GM18951 (cell line): ENCODE measurements at regions not wholly inside any gene's neighbourhood (a gene's known extent, or its start where the extent isn't known, plus 50 kb on each side); places are given as distances from the start of the nearest gene placed in this dataset.
"Not testable (repeated sequence)": the region's sequence is repeated elsewhere in the genome, so short reads cannot be mapped to it uniquely, and the experiment has no call there.

ENCODE experiments used
- POLR2A ChIP-seq: IDR thresholded peaks from 4 replicates; pipeline ENCODE4 v1.6.1; 2011; ENCODE audit warnings: mild to moderate bottlenecking; ENCODE audit not compliant: insufficient read length, insufficient read depth; ENCODE audit errors: extremely low read depth
- in situ Hi-C: fragments of 300-500 bp; cut with MboI; formaldehyde crosslinking; loops from one replicate; pipeline ENCODE4 v1.12.0; 2022; ENCODE audit warnings: low sequenced_read_pairs, mixed read lengths, inconsistent platforms; ENCODE audit not compliant: unreplicated experiment

DNA sequence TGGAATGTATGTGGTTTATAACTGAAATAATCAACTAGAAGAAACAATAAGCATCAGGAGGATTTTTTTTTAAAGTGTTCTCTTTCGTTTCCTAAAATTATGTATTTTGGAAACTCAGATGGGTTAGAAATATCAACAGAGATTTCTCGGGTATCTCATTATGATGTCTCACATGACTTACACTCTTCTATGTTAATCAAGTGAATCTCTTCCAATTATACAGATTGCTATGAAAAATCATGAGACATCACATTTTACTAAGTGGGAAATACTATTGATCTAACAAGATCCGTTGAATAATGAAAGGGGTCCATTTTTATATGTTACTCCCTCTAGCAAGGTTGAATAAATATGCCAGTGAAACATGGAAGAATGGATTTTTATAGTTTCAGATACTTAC is 54.7 kb upstream of the NRIP1 start:
- in situ Hi-C loops = no loop called here
- TF ChIP-seq POLR2A = no peak

DNA sequence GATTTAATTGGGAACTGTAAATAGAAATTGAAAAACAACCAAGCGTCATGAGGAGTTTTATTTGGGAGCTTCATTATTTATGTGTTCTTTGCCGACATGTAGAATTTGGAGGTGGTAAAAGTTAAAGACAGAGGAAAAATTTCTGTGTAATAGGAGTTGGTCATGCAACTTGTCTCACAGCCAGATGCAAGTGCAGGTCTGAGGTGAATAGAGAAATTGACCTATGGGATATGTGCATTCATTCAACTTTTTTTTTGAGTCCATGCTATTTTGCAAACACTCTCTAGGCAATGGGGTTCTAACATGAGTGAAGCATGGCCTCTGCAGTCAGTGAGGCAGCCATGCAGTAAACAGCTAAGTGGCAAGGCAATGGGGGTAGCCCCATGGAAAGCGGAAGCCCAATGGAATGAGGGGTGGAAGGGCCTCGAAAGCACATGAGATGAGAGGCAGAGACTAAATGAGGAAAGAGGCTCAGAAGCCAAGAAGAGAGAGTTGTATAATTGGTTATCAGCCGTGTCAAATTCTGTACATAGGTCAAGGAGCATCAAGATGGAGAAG is 56.4 kb upstream of the NRIP1 start:
- no peak for TF ChIP-seq POLR2A
- in situ Hi-C loops = no loop called here

DNA sequence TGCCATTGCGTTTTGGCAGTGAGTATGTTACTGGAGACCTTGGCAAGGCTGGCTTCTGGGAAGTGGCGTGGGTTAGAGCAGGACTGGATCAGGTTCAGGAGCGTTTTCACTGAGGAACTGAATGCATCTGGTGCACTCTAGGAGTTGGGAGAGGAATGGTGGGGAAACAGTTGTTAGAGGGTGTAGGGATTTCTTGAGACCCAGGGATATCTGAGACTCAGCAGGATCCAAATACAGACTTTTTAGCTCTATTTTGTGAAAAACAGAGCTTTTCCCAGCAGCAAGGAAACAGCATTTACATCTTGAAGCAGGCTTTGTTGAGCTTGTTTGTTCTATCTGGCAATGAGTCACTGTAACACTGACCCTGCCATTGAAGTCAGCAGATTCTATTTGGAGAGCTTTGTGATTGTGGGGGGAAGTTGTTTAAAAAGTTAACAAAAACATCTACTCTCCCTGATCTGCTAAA is 56.9 kb upstream of the NRIP1 start:
- TF ChIP-seq POLR2A = no peak
- in situ Hi-C loops = no loop called here

DNA sequence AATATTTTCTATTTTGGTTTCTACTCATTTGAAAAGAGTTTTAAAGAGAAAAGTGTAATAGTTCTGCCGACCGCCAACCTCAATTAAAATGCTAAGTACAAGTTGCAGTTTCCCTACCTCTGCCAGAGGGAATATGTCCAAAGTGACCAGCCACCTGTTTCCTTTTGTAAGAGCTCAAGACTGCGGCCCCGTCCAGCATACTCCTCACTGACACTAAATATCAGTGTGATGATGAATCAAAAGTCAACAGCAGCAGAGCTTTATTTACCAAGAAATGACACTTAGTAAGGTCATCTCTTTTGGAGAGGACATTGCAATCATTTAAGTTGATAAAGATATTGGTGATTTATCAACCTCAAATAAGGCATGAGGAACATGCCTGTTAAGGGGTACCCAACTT is 57.4 kb upstream of the NRIP1 start:
- in situ Hi-C loops = no loop called here

DNA sequence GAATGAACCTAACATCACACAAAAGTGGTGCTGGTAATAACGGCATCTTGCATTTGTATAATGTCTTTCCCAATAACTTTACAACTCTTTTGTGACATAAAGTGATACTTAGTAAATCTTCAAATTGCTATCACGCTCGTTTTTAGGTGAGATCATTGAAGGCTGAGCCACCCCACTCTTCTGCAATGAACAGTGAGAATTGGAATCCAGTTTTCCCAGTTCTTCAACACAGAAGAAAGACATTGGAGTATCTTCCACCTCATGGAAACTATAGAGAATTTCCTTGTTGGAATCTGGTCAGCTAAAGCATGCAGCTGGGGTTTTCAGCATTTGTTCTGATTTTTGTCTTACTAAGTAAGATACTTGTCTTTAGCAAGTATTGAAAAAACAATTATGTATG is 59.9 kb upstream of the NRIP1 start:
- no peak for TF ChIP-seq POLR2A
- in situ Hi-C loops = no loop called here

More for the DNA sequence above, 57.4 kb upstream of the NRIP1 start:
- no peak for TF ChIP-seq POLR2A

DNA sequence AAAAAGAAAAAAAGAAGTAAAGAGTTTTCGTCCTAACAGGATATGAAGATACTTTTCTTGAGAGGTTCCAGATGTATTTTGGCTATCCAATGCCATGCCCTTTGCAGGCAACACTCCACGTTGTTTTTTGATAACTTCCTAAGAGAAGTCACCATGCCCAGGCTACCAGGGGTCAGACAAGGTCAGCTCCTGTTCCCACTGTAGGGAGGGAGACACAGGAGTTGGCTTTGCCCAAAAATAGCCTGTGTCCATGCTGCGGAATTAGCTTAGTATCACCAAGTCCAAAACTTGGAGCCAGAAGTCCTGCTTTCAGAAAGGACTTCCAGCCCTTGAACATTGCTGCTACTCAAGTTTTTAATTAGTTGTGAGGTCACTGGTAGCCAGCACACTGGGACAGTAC is 62.1 kb upstream of the NRIP1 start:
- in situ Hi-C loops = no loop called here
- no peak for TF ChIP-seq POLR2A

DNA sequence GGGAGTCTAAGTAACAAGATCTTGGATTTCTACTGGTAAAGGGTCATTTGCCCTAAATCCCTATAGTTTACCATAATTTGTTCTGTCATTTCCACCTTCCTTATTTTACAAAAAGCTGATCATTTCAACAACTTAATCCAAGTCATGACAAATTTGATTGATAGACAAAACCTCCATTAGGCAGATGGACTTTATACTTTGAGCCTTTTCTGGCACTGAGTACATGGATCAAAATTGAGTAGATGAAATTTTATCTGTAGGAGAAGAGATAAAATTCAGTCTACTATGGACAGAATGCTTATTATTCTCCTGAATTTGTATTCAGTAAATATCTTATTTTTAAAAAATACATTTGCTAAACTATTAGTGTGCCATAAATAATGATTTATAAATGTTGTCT is 62.6 kb upstream of the NRIP1 start:
- TF ChIP-seq POLR2A = no peak
- in situ Hi-C loops = no loop called here

DNA sequence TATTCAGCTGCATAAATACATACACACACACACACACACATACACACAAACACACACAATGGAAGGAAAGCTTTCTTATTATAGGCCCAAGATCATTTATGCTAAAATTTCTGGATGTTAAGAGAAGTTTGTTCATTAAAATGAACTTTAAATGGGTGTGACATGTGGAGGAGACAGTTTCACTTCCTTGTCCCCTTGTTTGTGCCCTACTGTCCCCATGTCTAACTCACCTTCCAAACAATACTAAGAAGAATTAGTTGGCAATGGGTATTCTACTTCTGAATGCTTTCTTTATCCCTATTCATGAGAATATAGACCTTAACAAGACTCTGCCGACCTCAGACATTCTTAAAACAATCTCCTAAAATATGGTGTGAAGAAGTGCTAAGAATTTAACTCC is 63.5 kb upstream of the NRIP1 start:
- in situ Hi-C loops = no loop called here
- TF ChIP-seq POLR2A = no peak

DNA sequence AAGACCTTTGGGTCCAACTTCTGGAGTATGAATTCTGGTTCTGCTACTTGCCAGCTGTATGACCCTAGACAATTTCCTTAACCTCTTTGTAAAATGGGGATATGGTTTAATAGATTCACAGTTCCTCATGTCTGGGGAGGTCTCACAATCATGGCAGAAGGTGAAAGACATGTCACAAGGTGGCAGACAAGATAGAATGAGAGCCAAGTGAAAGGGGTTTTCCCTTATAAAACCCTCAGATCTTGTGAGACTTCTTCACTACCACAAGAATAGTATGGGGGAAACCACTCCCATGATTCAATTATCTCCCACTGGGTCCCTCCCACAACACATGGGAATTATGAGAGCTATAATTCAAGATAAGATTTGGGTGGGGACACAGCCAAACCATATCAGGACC is 63.9 kb upstream of the NRIP1 start:
- in situ Hi-C loops = not testable (repeated sequence)

DNA sequence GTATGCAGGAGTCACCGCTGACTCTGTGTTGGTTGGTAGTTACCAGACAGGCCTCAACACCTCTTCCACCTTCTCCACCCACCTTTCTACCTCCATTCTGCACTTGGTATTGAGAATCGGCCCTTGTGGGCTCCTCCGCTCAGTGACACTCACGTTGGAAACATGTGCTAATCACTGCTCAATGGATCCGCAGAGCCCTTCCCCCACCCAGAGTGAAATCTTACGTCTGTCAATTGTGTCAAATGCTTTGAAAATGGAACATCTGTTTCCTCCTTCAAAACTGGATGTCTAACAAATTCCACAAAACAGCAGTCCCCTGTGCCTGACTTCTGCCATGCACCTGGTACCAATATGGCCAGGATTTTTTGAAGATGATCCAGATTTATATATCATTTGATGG is 65.5 kb upstream of the NRIP1 start:
- in situ Hi-C loops = no loop called here
- TF ChIP-seq POLR2A = no peak

DNA sequence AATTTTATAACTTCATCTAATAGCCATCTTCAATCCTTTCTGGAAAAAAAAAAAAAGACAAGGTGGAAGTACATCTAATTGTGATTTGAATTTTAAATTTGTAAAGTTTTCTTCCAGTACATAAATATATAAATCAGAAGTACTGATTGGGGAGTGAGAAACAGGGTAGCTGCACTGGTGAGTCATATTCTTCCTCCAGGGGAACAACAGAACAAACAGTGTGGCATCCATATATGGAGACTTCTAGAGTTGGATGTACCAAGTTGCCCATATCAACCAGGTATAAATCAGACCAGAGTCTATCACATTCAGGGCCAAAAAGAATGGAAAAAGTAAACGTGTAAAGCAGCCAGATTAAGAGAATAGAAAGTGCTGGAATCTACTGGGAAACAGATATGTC is 66.0 kb upstream of the NRIP1 start:
- no peak for TF ChIP-seq POLR2A
- in situ Hi-C loops = no loop called here

DNA sequence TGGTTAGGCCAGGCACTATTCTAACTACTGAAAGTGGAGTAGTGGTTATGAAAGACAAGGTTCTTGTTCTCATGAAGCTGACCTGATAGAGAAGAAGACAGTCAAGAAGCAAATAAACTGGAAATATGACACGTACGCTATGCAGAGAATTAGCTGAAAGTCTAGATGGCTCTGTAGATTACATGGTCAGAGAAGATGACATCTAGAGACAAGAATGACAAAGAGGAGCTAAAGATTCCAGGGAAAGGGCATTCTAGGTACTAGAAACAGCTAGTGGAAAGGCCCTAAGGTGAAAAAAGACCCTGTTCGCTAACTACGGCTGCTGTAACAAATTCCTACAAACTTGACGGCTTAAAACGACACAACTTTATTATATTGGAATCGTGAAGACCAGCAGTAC is 68.0 kb upstream of the NRIP1 start:
- no peak for TF ChIP-seq POLR2A
- in situ Hi-C loops = no loop called here

DNA sequence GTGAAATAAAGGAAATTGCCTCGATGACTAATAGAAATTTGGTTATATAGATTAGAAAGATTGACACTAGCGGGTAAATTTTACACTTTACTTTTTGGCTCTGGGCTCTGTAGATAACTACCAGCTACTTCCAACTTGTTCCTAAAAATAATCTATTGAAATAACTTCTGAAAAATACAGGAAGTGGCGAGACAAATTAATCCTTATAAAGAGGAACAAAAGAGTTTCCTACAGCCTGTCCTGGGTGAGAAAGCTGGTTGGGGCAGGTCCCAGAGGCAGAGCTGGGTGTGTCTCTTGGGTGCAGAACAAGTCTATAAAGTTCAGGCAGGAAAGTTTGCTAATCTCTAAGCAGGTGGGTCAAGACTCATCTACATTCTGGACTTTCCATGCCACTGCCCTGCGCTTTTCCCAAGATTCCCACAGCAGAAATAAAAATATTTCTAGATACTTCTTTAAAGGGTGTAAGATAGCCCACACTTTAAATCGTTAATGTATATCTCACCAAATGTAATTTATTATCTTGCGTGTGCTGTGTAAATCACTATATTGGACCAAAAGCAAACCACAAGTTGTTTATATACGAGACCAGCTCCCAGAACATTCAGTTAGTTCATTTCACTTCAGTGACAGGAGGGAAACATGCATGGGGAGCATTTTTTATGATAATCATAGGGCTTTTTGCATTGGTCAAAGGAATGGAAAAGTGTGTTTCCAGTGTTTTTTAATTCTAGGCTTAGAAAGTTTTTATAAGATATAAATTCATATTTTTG is 70.1 kb upstream of the NRIP1 start:
- TF ChIP-seq POLR2A = no peak
- in situ Hi-C loops = no loop called here

DNA sequence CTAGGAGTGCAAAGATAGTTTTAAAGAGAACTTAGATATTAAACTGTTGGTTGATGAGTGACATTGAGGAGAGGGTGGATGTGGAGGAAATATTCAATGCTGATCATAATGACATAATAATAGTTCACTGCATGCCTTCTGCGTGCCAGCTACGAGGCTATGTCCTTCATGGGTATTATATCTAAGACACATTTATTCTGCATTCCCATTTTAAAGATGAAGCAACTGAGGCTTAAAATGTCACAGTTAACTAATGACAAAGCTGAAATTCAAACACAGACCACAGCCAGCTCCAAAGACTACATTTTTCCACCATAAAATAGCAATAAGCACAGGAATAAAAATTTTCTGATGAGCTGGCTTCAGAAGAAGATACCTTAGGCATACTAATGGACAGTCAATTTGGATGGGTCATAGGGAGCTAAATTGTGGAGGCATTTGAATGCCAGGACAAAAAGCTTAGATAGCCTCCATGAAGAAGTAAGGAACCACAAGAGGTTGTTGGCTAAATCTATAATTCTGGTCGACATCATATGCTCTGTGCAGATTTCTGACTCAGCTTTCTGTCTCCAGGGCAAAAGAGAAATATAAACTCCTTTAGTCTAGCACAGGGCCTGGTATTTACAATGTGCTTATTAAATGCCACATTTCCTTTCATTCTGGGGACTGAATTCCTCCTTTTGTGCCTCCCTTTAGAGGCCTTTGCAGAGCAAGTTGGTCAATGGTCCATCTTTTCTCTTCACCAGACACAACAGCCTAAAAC is 71.2 kb upstream of the NRIP1 start:
- in situ Hi-C loops = no loop called here
- TF ChIP-seq POLR2A = no peak
